H1 (cell line): ENCODE measurements at regions not wholly inside any gene's neighbourhood (a gene's known extent, or its start where the extent isn't known, plus 50 kb on each side); places are given as distances from the start of the nearest gene placed in this dataset.
A peak's percentile ranks its signal among the peaks of the same experiment; 100 is the strongest.

ENCODE experiments used
- CTCF ChIA-PET: fragments of 300-600 bp; sonication (Branson Sonifier 250); formaldehyde crosslinking; loops from one replicate; lab custom pipeline; 2021; ENCODE audit not compliant: partially characterized antibody; lab: Charles Lee
- POLR2A ChIA-PET: fragments of 300-600 bp; sonication (Branson Sonifier 250); formaldehyde crosslinking; loops from one replicate; lab custom pipeline; 2021; ENCODE audit warnings: inconsistent platforms; ENCODE audit not compliant: partially characterized antibody; lab: Charles Lee
- DNase-seq, 2 experiments: peaks; one replicate each; pipeline versions ENCODE4 v3.0.0 to v3.0.0-alpha.2; 2010 to 2022; ENCODE audit warnings: low spot score in 2 of 2, low read depth in 1 of 2, mixed read lengths in 1 of 2
- FAIRE-seq: peaks from 2 replicates; lab custom pipeline; 2011; peaks lifted over from hg19 to GRCh38; lab: Jason Lieb, UNC
- H2AFZ ChIP-seq: 2 replicates; pipeline ENCODE4 v1.8.1; 2012; ENCODE audit warnings: low read length, inconsistent platforms
- H2AK5ac ChIP-seq: 2 replicates; pipeline ENCODE4 v1.6.1; 2013; ENCODE audit warnings: low read depth, low read length
- H2BK120ac ChIP-seq: replicated peaks from 2 replicates; pipeline ENCODE3; 2013; ENCODE audit warnings: low read depth, low read length, inconsistent platforms
- H2BK12ac ChIP-seq: 2 replicates; pipeline ENCODE4 v1.6.1; 2013; ENCODE audit warnings: low read depth, low read length
- H2BK15ac ChIP-seq: 2 replicates; pipeline ENCODE4 v1.6.1; 2013; ENCODE audit warnings: low read length
- H2BK20ac ChIP-seq: 2 replicates; pipeline ENCODE4 v1.6.1; 2013; ENCODE audit warnings: low read length
- H2BK5ac ChIP-seq: 2 replicates; pipeline ENCODE4 v1.6.1; 2013; ENCODE audit warnings: low read depth, low read length
- H3K14ac ChIP-seq: 2 replicates; pipeline ENCODE4 v1.6.1; 2013; ENCODE audit warnings: inconsistent platforms; ENCODE audit not compliant: insufficient read length
- H3K18ac ChIP-seq: 2 replicates; pipeline ENCODE4 v1.6.1; 2013; ENCODE audit warnings: low read length; ENCODE audit errors: extremely low read depth
- H3K23ac ChIP-seq: 2 replicates; pipeline ENCODE4 v1.6.1; 2013; ENCODE audit warnings: inconsistent platforms; ENCODE audit not compliant: insufficient read length
- H3K23me2 ChIP-seq: 2 replicates; pipeline ENCODE4 v1.6.1; 2013; ENCODE audit warnings: low read depth, low read length
- H3K27ac ChIP-seq: 2 replicates; pipeline ENCODE4 v1.6.1; 2011; ENCODE audit warnings: low read depth, low read length, inconsistent platforms
- H3K27me3 ChIP-seq, 4 experiments: replicated peaks in 1 of 4; 1 replicate in 1 of 4; 2 replicates in 3 of 4; pipeline versions ENCODE4 v1.6.1 to v1.8.1; 2011 to 2013; ENCODE audit warnings: low read length in 3 of 4, mild to moderate bottlenecking in 3 of 4, inconsistent platforms in 2 of 4, mixed read lengths in 2 of 4, moderate library complexity in 1 of 4; ENCODE audit not compliant: control insufficient read depth in 3 of 4, insufficient read depth in 3 of 4; ENCODE audit errors: extremely low read depth in 1 of 4
- H3K36me3 ChIP-seq, 4 experiments: 2 replicates each; pipeline versions ENCODE4 v1.6.1 to v1.8.1; 2011 to 2013; ENCODE audit warnings: mild to moderate bottlenecking in 4 of 4, low read length in 3 of 4, moderate library complexity in 2 of 4, control low read depth in 1 of 4, inconsistent platforms in 1 of 4; ENCODE audit not compliant: insufficient read depth in 4 of 4, control insufficient read depth in 2 of 4
- H3K4ac ChIP-seq: replicated peaks from 2 replicates; pipeline ENCODE3; 2013; ENCODE audit warnings: low read length, low read depth, mixed read lengths, inconsistent platforms; ENCODE audit not compliant: insufficient read length
- H3K4me1 ChIP-seq, 4 experiments: replicated peaks in 1 of 4; 1 replicate in 1 of 4; 2 replicates in 3 of 4; pipeline versions ENCODE4 v1.6.1 to v1.8.1; 2011 to 2013; ENCODE audit warnings: low read length in 3 of 4, inconsistent platforms in 2 of 4, mixed read lengths in 1 of 4; ENCODE audit not compliant: insufficient read depth in 4 of 4, control insufficient read depth in 3 of 4
- H3K4me2 ChIP-seq, 2 experiments: 2 replicates each; pipeline versions ENCODE4 v1.6.1 to v1.8.1; 2011 to 2013; ENCODE audit warnings: low read depth in 2 of 2, low read length in 2 of 2, control low read depth in 1 of 2, inconsistent platforms in 1 of 2, mild to moderate bottlenecking in 1 of 2; ENCODE audit not compliant: insufficient read depth in 1 of 2
- H3K4me3 ChIP-seq, 4 experiments: fragments of 200-600, 300-600 bp in 1 of 4; sonication (generic), shearing (Covaris generic), sonication (Bioruptor Twin) in 1 of 4; 2 replicates each; pipeline versions ENCODE4 v1.5.1 to v1.8.1; 2011 to 2016; ENCODE audit warnings: low read length in 4 of 4, low read depth in 3 of 4, control low read depth in 2 of 4, inconsistent platforms in 2 of 4, mild to moderate bottlenecking in 2 of 4, mixed read lengths in 1 of 4, moderate library complexity in 1 of 4; ENCODE audit not compliant: insufficient read depth in 2 of 4; ENCODE audit errors: extremely low read depth in 1 of 4
- H3K56ac ChIP-seq: replicated peaks from 2 replicates; pipeline ENCODE3; 2013; ENCODE audit warnings: low read depth, mild to moderate bottlenecking, mixed read lengths, low read length, inconsistent platforms; ENCODE audit not compliant: insufficient read length
- H3K79me1 ChIP-seq: 2 replicates; pipeline ENCODE4 v1.6.1; 2013; ENCODE audit warnings: low read depth, low read length, control low read depth
- H3K79me2 ChIP-seq, 2 experiments: 2 replicates each; pipeline versions ENCODE4 v1.6.1 to v1.8.1; 2012 to 2013; ENCODE audit warnings: low read length in 2 of 2, mild to moderate bottlenecking in 2 of 2, inconsistent platforms in 1 of 2; ENCODE audit not compliant: insufficient read depth in 2 of 2, control insufficient read depth in 1 of 2
- H3K9ac ChIP-seq, 4 experiments: replicated peaks in 1 of 4; 1 replicate in 1 of 4; 2 replicates in 3 of 4; pipeline versions ENCODE4 v1.6.1 to v1.8.1; 2011 to 2013; ENCODE audit warnings: low read depth in 3 of 4, low read length in 3 of 4, control low read depth in 2 of 4, mild to moderate bottlenecking in 2 of 4, moderate library complexity in 2 of 4, inconsistent platforms in 1 of 4; ENCODE audit errors: extremely low read depth in 1 of 4
- H3K9me3 ChIP-seq, 2 experiments: 2 replicates each; pipeline versions ENCODE4 v1.6.1 to v1.8.1; 2012 to 2013; ENCODE audit warnings: mild to moderate bottlenecking in 2 of 2, moderate library complexity in 2 of 2, control low read depth in 1 of 2, inconsistent platforms in 1 of 2, low read depth in 1 of 2, low read length in 1 of 2, mixed read lengths in 1 of 2; ENCODE audit not compliant: insufficient read depth in 2 of 2
- H4K20me1 ChIP-seq, 2 experiments: replicated peaks in 1 of 2; 2 replicates each; pipeline versions ENCODE3 to v1.8.1; 2011 to 2013; ENCODE audit warnings: inconsistent platforms in 2 of 2, low read length in 2 of 2, mild to moderate bottlenecking in 1 of 2; ENCODE audit not compliant: insufficient read depth in 2 of 2, control insufficient read depth in 1 of 2
- H4K5ac ChIP-seq: 2 replicates; pipeline ENCODE4 v1.6.1; 2013; ENCODE audit warnings: low read length, low read depth, mixed read lengths, inconsistent platforms; ENCODE audit not compliant: insufficient read length
- H4K8ac ChIP-seq: 2 replicates; pipeline ENCODE4 v1.8.0; 2013; ENCODE audit warnings: mild to moderate bottlenecking, moderate library complexity, low read length, inconsistent platforms; ENCODE audit not compliant: insufficient read depth; ENCODE audit errors: extremely low read depth
- H4K91ac ChIP-seq: replicated peaks from 2 replicates; pipeline ENCODE3; 2013; ENCODE audit warnings: low read length, mixed read lengths, inconsistent platforms; ENCODE audit not compliant: insufficient read length
- CBX8 ChIP-seq: fragments of 300-800, 300-1000 bp; sonication (generic); IDR thresholded peaks from 2 replicates; pipeline ENCODE4 v1.7.1; 2016; ENCODE audit warnings: low read depth, low read length, borderline replicate concordance
- CEBPB ChIP-seq: IDR thresholded peaks from 2 replicates; pipeline ENCODE4 v1.6.1; 2012; ENCODE audit warnings: low read depth, low read length
- CREB1 ChIP-seq: IDR thresholded peaks from 2 replicates; pipeline ENCODE4 v1.6.1; 2012; ENCODE audit warnings: inconsistent platforms
- EGR1 ChIP-seq: IDR thresholded peaks from 2 replicates; pipeline ENCODE4 v1.6.1; 2011; ENCODE audit warnings: low read depth, low read length, borderline replicate concordance
- EP300 ChIP-seq, 2 experiments: IDR thresholded peaks; 1 replicate in 1 of 2; 2 replicates in 1 of 2; pipeline ENCODE4 v1.6.1; 2011 to 2012; ENCODE audit warnings: low read depth in 2 of 2, low read length in 2 of 2, mild to moderate bottlenecking in 2 of 2, borderline replicate concordance in 1 of 2, inconsistent platforms in 1 of 2, moderate library complexity in 1 of 2
- EZH2 ChIP-seq: fragments of 200-600 bp; sonication (generic); IDR thresholded peaks from 2 replicates; pipeline ENCODE4 v1.7.1; 2012; ENCODE audit warnings: low read depth, mild to moderate bottlenecking, moderate library complexity, low read length, inconsistent platforms; ENCODE audit not compliant: severe bottlenecking
- GABPA ChIP-seq: IDR thresholded peaks from 2 replicates; pipeline ENCODE4 v1.6.1; 2011; ENCODE audit warnings: mild to moderate bottlenecking, low read length, moderate library complexity, borderline replicate concordance; ENCODE audit not compliant: insufficient read depth
- GTF2F1 ChIP-seq: IDR thresholded peaks from 2 replicates; pipeline ENCODE4 v1.6.1; 2012; ENCODE audit warnings: low read depth, low read length, improper control_type of control experiment, borderline replicate concordance
- HDAC6 ChIP-seq: IDR thresholded peaks from one replicate; pipeline ENCODE4 v1.7.1; 2012; ENCODE audit warnings: low read depth, mild to moderate bottlenecking, inconsistent platforms, low read length, moderate library complexity
- NRF1 ChIP-seq: IDR thresholded peaks from 2 replicates; pipeline ENCODE4 v1.6.1; 2011; ENCODE audit warnings: mild to moderate bottlenecking, low read depth, low read length, improper control_type of control experiment
- POLR2A ChIP-seq, 2 experiments: IDR thresholded peaks; 1 replicate in 1 of 2; 2 replicates in 1 of 2; pipeline ENCODE4 v1.6.1; 2011; ENCODE audit warnings: low read depth in 2 of 2, low read length in 2 of 2, mild to moderate bottlenecking in 2 of 2; ENCODE audit errors: control extremely low read depth in 1 of 2
- SIN3A ChIP-seq, 2 experiments: IDR thresholded peaks in 1 of 2; conservative IDR thresholded peaks in 1 of 2; 2 replicates each; pipeline ENCODE4 v1.6.1; 2011 to 2012; ENCODE audit warnings: low read length in 2 of 2, improper control_type of control experiment in 1 of 2, low read depth in 1 of 2, mild to moderate bottlenecking in 1 of 2
- SP2 ChIP-seq: IDR thresholded peaks from 2 replicates; pipeline ENCODE4 v1.6.1; 2012; ENCODE audit warnings: mild to moderate bottlenecking, low read length, inconsistent platforms
- TCF12 ChIP-seq: IDR thresholded peaks from 2 replicates; pipeline ENCODE4 v1.6.1; 2011; ENCODE audit warnings: low read depth, mild to moderate bottlenecking, low read length
- YY1 ChIP-seq: IDR thresholded peaks from 2 replicates; pipeline ENCODE4 v1.6.1; 2011; ENCODE audit warnings: low read depth, mild to moderate bottlenecking, low read length
- WGBS, 2 experiments: shearing (Covaris generic) in 1 of 2; methylation state at CpG; one replicate each; pipeline versions ENCODE4 v1.1.6 to v1.1.7; 2013 to 2015; ENCODE audit warnings: low lambda C conversion rate in 2 of 2, mixed read lengths in 2 of 2, inconsistent platforms in 1 of 2, low coverage in 1 of 2, missing lambda C conversion rate in 1 of 2; ENCODE audit not compliant: insufficient replicate concordance in 2 of 2, insufficient coverage in 1 of 2, insufficient read length in 1 of 2; ENCODE audit errors: extremely low coverage in 1 of 2, missing lambda C conversion rate in 1 of 2; 5-methylcytosine and 5-hydroxymethylcytosine counted together

- FAIRE-seq: no peak
These were observed 649.4 kb downstream of the CCDC171 start for GRCh38 chr9:16202221-16202620.

More at GRCh38 chr9:16202221-16202620, 649.4 kb downstream of the CCDC171 start:
- Histone ChIP-seq H3K9me3 (no peaks in the 10 kb centered on the region), H4K5ac (no peak overlapping the region), H3K79me1 (no peaks in the 10 kb centered on the region), H4K91ac (no peak overlapping the region), H3K14ac (no peak overlapping the region), H2BK20ac (no peak overlapping the region), H3K56ac (no peak overlapping the region), H3K27me3 (no peaks in the 10 kb centered on the region), H3K36me3 (no peaks in the 10 kb centered on the region), H3K4me3 (no peak overlapping the region), H2AK5ac (no peak overlapping the region), H4K8ac (no peak overlapping the region), H2BK120ac (no peak overlapping the region), H3K4ac (no peak overlapping the region), H2BK15ac (0 out of 2 replicates have a peak overlapping the region, but pooled peaks have one; percentile 47), H3K23ac (no peak overlapping the region), H3K23me2 (no peaks in the 10 kb centered on the region), H2BK12ac (no peak overlapping the region), H3K9ac (no peak overlapping the region)
- 89% methylated on average over 1 of the region's 1 CpG; no CpG with 5 or more reads in 1 of the 2 experiments for WGBS, 2 experiments
- ChIA-PET CTCF (interaction anchor here (0.5 to 1.7 kb wide), 3 partner anchors 41 to 1239 kb away, joined by 3 to 4 read pairs (median 3); no protein-coding TSS in a partner anchor), POLR2A (interaction anchor here (0.7 to 0.9 kb wide), 2 partner anchors 19 to 355 kb away, joined by 3 read pairs; no protein-coding TSS in a partner anchor)
- no peak for DNase-seq
- TF ChIP-seq EP300 (IDR thresholded peaks at IDR 0.05; ENCODE audit: borderline replicate concordance in 1 of 2, low read depth in 2 of 2, low read length in 2 of 2): no peak
- no peak for TF ChIP-seq YY1
- no peak for TF ChIP-seq EGR1
- no peak for TF ChIP-seq CREB1
- TF ChIP-seq CEBPB: no peak
- no peak for TF ChIP-seq TCF12
- TF ChIP-seq GABPA: no peak
- no peak for TF ChIP-seq POLR2A (IDR thresholded peaks at IDR 0.05; ENCODE audit: control extremely low read depth in 1 of 2, low read depth in 2 of 2, low read length in 2 of 2)
- TF ChIP-seq EZH2: no peak
- no peak for TF ChIP-seq HDAC6
- TF ChIP-seq NRF1: no peak
- no peak for TF ChIP-seq SIN3A (conservative IDR thresholded peaks at IDR 0.05 in 1 of 2, IDR thresholded peaks at IDR 0.05 in 1 of 2; ENCODE audit: low read depth in 1 of 2, low read length in 2 of 2)
- no peak for TF ChIP-seq GTF2F1
- TF ChIP-seq CBX8: no peak
- no peak for TF ChIP-seq SP2
- TF ChIP-seq, all 59 proteins: peak for 0
- Histone ChIP-seq H3K4me1 (0 out of 7 replicates have a peak, but pooled peaks cover 0 to 2% (median 0%) of the 10 kb centered on the region in 4 experiments), H2BK5ac (no peak overlapping the region), H3K4me2 (no peak overlapping the region), H3K18ac (no peak overlapping the region), H3K79me2 (no peaks in the 10 kb centered on the region), H2AFZ (no peak overlapping the region), H3K27ac (no peak overlapping the region), H4K20me1 (no peaks in the 10 kb centered on the region)
